HL-60 (cell line): ENCODE measurements at regions not wholly inside any gene's neighbourhood (a gene's known extent, or its start where the extent isn't known, plus 50 kb on each side); places are given as distances from the start of the nearest gene placed in this dataset.

ENCODE experiments used
- GABPA ChIP-seq: IDR thresholded peaks from 2 replicates; pipeline ENCODE4 v1.6.1; 2012; ENCODE audit warnings: low read depth
- POLR2AphosphoS5 ChIP-seq: IDR thresholded peaks from 2 replicates; pipeline ENCODE4 v1.6.1; 2012; ENCODE audit warnings: low read depth
- SPI1 ChIP-seq: IDR thresholded peaks from 2 replicates; pipeline ENCODE4 v1.6.1; 2012; ENCODE audit warnings: low read depth, mild to moderate bottlenecking, borderline replicate concordance
- TF ChIP-seq, protein P1 (sequence below): IDR thresholded peaks from one replicate; pipeline ENCODE4 v1.5.1; 2011; ENCODE audit warnings: low read length, control low read depth, inconsistent platforms; ENCODE audit not compliant: insufficient read depth
- TF ChIP-seq, protein P2 (sequence below): IDR thresholded peaks from 2 replicates; pipeline ENCODE4 v1.6.1; 2012; ENCODE audit warnings: low read depth; ENCODE audit not compliant: insufficient replicate concordance

DNA sequence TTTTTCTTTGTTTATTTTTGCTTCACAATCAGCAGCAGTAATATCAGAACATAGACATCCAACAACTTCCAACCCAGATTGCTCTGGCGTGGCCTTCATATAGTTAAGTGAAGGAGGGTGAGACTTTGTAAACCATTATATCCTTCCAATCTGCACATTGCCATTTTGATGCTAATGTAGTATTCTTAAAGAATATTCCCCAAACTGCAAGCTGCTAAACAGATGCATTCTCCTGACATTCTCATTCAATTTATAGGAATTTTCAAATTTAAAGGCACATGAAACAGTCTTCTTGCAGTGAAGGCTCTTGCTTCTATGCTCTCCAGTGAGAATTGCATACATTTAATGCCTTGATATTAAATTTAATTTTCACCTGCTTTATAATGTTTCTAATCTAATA lies 181.2 kb upstream of the EDIL3 start:
- TF ChIP-seq, protein P1, sequence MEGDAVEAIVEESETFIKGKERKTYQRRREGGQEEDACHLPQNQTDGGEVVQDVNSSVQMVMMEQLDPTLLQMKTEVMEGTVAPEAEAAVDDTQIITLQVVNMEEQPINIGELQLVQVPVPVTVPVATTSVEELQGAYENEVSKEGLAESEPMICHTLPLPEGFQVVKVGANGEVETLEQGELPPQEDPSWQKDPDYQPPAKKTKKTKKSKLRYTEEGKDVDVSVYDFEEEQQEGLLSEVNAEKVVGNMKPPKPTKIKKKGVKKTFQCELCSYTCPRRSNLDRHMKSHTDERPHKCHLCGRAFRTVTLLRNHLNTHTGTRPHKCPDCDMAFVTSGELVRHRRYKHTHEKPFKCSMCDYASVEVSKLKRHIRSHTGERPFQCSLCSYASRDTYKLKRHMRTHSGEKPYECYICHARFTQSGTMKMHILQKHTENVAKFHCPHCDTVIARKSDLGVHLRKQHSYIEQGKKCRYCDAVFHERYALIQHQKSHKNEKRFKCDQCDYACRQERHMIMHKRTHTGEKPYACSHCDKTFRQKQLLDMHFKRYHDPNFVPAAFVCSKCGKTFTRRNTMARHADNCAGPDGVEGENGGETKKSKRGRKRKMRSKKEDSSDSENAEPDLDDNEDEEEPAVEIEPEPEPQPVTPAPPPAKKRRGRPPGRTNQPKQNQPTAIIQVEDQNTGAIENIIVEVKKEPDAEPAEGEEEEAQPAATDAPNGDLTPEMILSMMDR: no peak
- TF ChIP-seq, protein P2, sequence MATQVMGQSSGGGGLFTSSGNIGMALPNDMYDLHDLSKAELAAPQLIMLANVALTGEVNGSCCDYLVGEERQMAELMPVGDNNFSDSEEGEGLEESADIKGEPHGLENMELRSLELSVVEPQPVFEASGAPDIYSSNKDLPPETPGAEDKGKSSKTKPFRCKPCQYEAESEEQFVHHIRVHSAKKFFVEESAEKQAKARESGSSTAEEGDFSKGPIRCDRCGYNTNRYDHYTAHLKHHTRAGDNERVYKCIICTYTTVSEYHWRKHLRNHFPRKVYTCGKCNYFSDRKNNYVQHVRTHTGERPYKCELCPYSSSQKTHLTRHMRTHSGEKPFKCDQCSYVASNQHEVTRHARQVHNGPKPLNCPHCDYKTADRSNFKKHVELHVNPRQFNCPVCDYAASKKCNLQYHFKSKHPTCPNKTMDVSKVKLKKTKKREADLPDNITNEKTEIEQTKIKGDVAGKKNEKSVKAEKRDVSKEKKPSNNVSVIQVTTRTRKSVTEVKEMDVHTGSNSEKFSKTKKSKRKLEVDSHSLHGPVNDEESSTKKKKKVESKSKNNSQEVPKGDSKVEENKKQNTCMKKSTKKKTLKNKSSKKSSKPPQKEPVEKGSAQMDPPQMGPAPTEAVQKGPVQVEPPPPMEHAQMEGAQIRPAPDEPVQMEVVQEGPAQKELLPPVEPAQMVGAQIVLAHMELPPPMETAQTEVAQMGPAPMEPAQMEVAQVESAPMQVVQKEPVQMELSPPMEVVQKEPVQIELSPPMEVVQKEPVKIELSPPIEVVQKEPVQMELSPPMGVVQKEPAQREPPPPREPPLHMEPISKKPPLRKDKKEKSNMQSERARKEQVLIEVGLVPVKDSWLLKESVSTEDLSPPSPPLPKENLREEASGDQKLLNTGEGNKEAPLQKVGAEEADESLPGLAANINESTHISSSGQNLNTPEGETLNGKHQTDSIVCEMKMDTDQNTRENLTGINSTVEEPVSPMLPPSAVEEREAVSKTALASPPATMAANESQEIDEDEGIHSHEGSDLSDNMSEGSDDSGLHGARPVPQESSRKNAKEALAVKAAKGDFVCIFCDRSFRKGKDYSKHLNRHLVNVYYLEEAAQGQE: no peak
- TF ChIP-seq GABPA: no peak
- TF ChIP-seq SPI1: no peak
- TF ChIP-seq POLR2AphosphoS5: no peak
